T-cell (primary cell): ENCODE measurements at regions not wholly inside any gene's neighbourhood (a gene's known extent, or its start where the extent isn't known, plus 50 kb on each side); places are given as distances from the start of the nearest gene placed in this dataset.

Experiments used
- ATAC-seq, 4 experiments: fragments of 200-7000 bp in 3 of 4; fragments of 150-1000 bp in 1 of 4; cut with Tn5 transposase; replicated peaks in 1 of 4; 1 replicate in 3 of 4; 2 replicates in 1 of 4; pipeline ENCODE4 v1.10.0; 2021; ENCODE audit warnings: moderate library complexity in 3 of 4, mild to moderate bottlenecking in 2 of 4, moderate number of reproducible peaks in 1 of 4
- CTCF ChIA-PET, 2 donors: fragments of 300-600 bp; sonication (Branson Sonifier 250); formaldehyde crosslinking; loops; one replicate each; lab custom pipeline; 2022; ENCODE audit warnings: antibody characterized with exemption in 2 of 2; lab: Charles Lee
- POLR2A ChIA-PET, 2 donors: fragments of 300-600 bp; sonication (Branson Sonifier 250); formaldehyde crosslinking; loops; one replicate each; lab custom pipeline; 2022; ENCODE audit warnings: antibody characterized with exemption in 2 of 2; lab: Charles Lee
- DNase-seq, 35 experiments: peaks; one replicate each; pipeline versions ENCODE4 v3.0.0 to v3.0.0-alpha.2; 2013 to 2023
- H3K27ac ChIP-seq: one replicate; pipeline ENCODE4 v1.5.1; 2013; ENCODE audit warnings: low read length
- H3K27me3 ChIP-seq, 2 experiments: replicated peaks in 1 of 2; 1 replicate in 1 of 2; 2 replicates in 1 of 2; pipeline versions ENCODE4 v1.6.1 to v1.7.0; 2013; ENCODE audit warnings: low read length in 1 of 2, mixed read lengths in 1 of 2; ENCODE audit not compliant: control insufficient read depth in 2 of 2, insufficient read depth in 2 of 2; ENCODE audit errors: extremely low read depth in 1 of 2
- H3K36me3 ChIP-seq, 2 donors: 1 replicate in 1 of 2; 2 replicates in 1 of 2; pipeline versions ENCODE4 v1.6.1 to v1.7.0; 2013; ENCODE audit warnings: low read length in 1 of 2; ENCODE audit not compliant: control insufficient read depth in 2 of 2, insufficient read depth in 1 of 2; ENCODE audit errors: extremely low read depth in 1 of 2
- H3K4me1 ChIP-seq, 2 experiments: 1 replicate in 1 of 2; 2 replicates in 1 of 2; pipeline versions ENCODE4 v1.6.1 to v1.7.0; 2013; ENCODE audit warnings: low read length in 2 of 2, mixed read lengths in 1 of 2; ENCODE audit not compliant: insufficient read depth in 2 of 2, control insufficient read depth in 1 of 2; ENCODE audit errors: extremely low read depth in 1 of 2
- H3K4me3 ChIP-seq, 2 donors: 1 replicate in 1 of 2; 2 replicates in 1 of 2; pipeline versions ENCODE4 v1.5.1 to v1.7.0; 2013; ENCODE audit warnings: mild to moderate bottlenecking in 2 of 2, low read length in 1 of 2, moderate library complexity in 1 of 2; ENCODE audit not compliant: control insufficient read depth in 1 of 2; ENCODE audit errors: extremely low read depth in 1 of 2
- H3K9me3 ChIP-seq: 2 replicates; pipeline ENCODE4 v1.7.0; 2013
- H3K27ac Mint-ChIP-seq, 2 donors: one replicate each; pipeline ENCODE4 v1.8.0; 2020 to 2021; ENCODE audit warnings: mild to moderate bottlenecking in 2 of 2, mixed read lengths in 2 of 2
- H3K27me3 Mint-ChIP-seq, 2 donors: one replicate each; pipeline ENCODE4 v1.8.0; 2021 to 2022; ENCODE audit warnings: mixed read lengths in 2 of 2
- H3K36me3 Mint-ChIP-seq: one replicate; pipeline ENCODE4 v1.8.0; 2021; ENCODE audit warnings: mixed read lengths
- H3K4me1 Mint-ChIP-seq, 3 donors: one replicate each; pipeline ENCODE4 v1.8.0; 2020 to 2022; ENCODE audit warnings: mixed read lengths in 3 of 3, mild to moderate bottlenecking in 1 of 3
- H3K4me3 Mint-ChIP-seq, 3 donors: one replicate each; pipeline ENCODE4 v1.8.0; 2020 to 2022; ENCODE audit warnings: mild to moderate bottlenecking in 3 of 3, mixed read lengths in 3 of 3, moderate library complexity in 3 of 3
- H3K9me3 Mint-ChIP-seq, 3 donors: one replicate each; pipeline ENCODE4 v1.8.0; 2020 to 2022; ENCODE audit warnings: mixed read lengths in 3 of 3
- WGBS: methylation state at CpG from one replicate; pipeline ENCODE4 v1.1.5; 2013; ENCODE audit warnings: missing lambda C conversion rate; ENCODE audit not compliant: insufficient coverage; 5-methylcytosine and 5-hydroxymethylcytosine counted together

DNA sequence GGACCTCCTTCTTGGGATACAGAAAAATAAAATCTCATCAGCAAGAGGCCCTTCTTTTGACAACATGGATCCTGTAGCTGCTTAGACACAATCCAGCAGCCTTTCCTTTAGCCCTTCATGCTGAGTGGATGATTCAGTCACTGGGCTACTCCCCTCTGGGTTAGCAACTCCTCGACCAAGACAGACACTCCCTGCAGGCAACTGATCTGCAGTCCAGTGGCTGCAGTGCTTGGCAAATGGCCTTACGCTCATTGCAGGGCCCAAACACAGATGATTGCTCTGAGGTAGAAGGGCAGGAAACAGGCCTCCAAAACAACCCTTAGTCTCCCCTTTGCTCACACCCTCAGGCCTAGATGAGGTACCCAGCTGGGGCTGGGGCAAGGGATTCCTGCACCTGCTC is 73.2 kb upstream of the OPCML start:
- 40% methylated on average over 2 of the region's 2 CpGs for WGBS
- H3K4me3 Mint-ChIP-seq = no peak overlapping the region
- Histone ChIP-seq H3K9me3 (no peaks in the 10 kb centered on the region), H3K4me3 (no peak overlapping the region), H3K27me3 (peaks cover 0 to 5% of the 10 kb centered on the region in 2 experiments), H3K36me3 (no peaks in the 10 kb centered on the region), H3K4me1 (no peaks in the 10 kb centered on the region), H3K27ac (no peak overlapping the region)
- ChIA-PET CTCF (no interaction called here), POLR2A (no interaction called here)
- H3K27me3 Mint-ChIP-seq = peaks cover 0 to 5% of the 10 kb centered on the region in 2 donors
- no peak overlapping the region for H3K27ac Mint-ChIP-seq
- H3K36me3 Mint-ChIP-seq = no peaks in the 10 kb centered on the region
- DNase-seq = no peak
- peaks cover 8 to 13% (median 10%) of the 10 kb centered on the region in 3 donors for H3K9me3 Mint-ChIP-seq
- ATAC-seq = no peak
- H3K4me1 Mint-ChIP-seq = no peaks in the 10 kb centered on the region

- Mint-ChIP-seq H3K27ac (no peak overlapping the region), H3K9me3 (peaks cover 0 to 5% (median 4%) of the 10 kb centered on the region in 3 donors)
These were observed 69.3 kb upstream of the OPCML start for GRCh38 chr11:133601641-133602040.

DNA sequence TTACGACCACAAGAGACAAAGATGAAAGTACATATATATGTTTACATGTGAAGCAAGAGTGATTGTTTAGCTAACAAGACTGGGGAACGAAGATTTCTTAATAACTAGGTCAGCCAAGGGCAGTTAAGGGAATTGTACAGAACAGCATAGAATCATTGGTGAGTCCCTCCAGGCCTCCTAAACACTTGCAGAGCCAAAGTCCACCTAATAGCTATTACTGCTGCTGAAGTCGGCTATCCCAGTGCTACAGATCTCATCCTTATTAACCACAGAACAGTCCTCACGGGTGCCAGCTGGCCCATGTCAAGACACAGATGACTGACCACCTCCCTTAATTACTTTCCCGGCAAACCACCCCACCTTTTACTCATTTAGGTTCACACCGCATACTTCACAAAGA is 68.5 kb upstream of the OPCML start:
- Histone ChIP-seq H3K4me1 (no peaks in the 10 kb centered on the region), H3K27me3 (peaks cover 0 to 2% of the 10 kb centered on the region in 2 experiments), H3K27ac (no peak overlapping the region), H3K36me3 (no peaks in the 10 kb centered on the region), H3K9me3 (no peaks in the 10 kb centered on the region), H3K4me3 (no peak overlapping the region)
- Mint-ChIP-seq H3K36me3 (no peaks in the 10 kb centered on the region), H3K4me3 (no peak overlapping the region), H3K27ac (no peak overlapping the region), H3K9me3 (peaks cover 3 to 8% (median 4%) of the 10 kb centered on the region in 3 donors), H3K4me1 (no peaks in the 10 kb centered on the region), H3K27me3 (peaks cover 0 to 12% of the 10 kb centered on the region in 2 donors)
- 31% methylated on average over 3 of the region's 6 CpGs for WGBS
- ChIA-PET CTCF (no interaction called here), POLR2A (no interaction called here)
- DNase-seq = no peak
- ATAC-seq = no peak

More at GRCh38 chr11:133601641-133602040, 69.3 kb upstream of the OPCML start:
- Histone ChIP-seq H3K4me1 (no peaks in the 10 kb centered on the region), H3K27me3 (peaks cover 0 to 2% of the 10 kb centered on the region in 2 experiments), H3K27ac (no peak overlapping the region), H3K36me3 (no peaks in the 10 kb centered on the region), H3K4me3 (no peak overlapping the region), H3K9me3 (no peaks in the 10 kb centered on the region)
- CTCF ChIA-PET = no interaction called here
- Mint-ChIP-seq H3K36me3 (no peaks in the 10 kb centered on the region), H3K4me1 (no peaks in the 10 kb centered on the region), H3K4me3 (no peak overlapping the region), H3K27me3 (peaks cover 0 to 8% of the 10 kb centered on the region in 2 donors)
- ATAC-seq = no peak
- no peak for DNase-seq
- POLR2A ChIA-PET = no interaction called here
- 69% methylated on average over 2 of the region's 3 CpGs for WGBS

DNA sequence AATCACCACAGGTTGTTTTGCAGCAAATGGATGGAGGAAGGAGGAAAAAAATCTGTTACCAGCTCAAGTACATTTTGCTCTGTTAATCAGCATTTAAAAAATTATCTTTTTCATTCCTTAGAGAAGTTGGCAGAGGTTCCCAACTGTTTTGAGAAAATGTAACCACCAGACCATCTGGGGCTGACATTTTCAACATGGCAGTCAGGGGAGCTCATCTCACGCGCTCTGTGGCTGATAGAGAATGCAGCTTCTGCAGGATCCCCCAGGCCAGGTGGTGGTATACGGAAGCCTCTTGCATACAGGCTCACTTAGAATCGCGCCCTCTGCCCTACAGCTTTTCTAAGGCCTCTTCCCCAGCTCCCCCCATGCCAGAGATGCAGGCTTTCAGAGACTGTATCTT is 68.0 kb upstream of the OPCML start:
- no peaks in the 10 kb centered on the region for H3K4me1 Mint-ChIP-seq
- ATAC-seq (no peak), DNase-seq (no peak)
- ChIA-PET CTCF (no interaction called here), POLR2A (no interaction called here)
- no peaks in the 10 kb centered on the region for H3K4me1 ChIP-seq
- no CpG with 5 or more reads among the region's 5 CpGs for WGBS
- H3K27ac Mint-ChIP-seq = no peak overlapping the region
- H3K9me3 Mint-ChIP-seq = peaks cover 3 to 8% (median 4%) of the 10 kb centered on the region in 3 donors
- H3K27me3 ChIP-seq = no peaks in the 10 kb centered on the region
- no peaks in the 10 kb centered on the region for H3K9me3 ChIP-seq
- no peak overlapping the region for H3K4me3 Mint-ChIP-seq
- no peak overlapping the region for H3K4me3 ChIP-seq
- H3K36me3 Mint-ChIP-seq = no peaks in the 10 kb centered on the region
- no peak overlapping the region for H3K27ac ChIP-seq
- H3K36me3 ChIP-seq = no peaks in the 10 kb centered on the region
- peaks cover 0 to 12% of the 10 kb centered on the region in 2 donors for H3K27me3 Mint-ChIP-seq

- H3K4me1 ChIP-seq = no peaks in the 10 kb centered on the region
- no peaks in the 10 kb centered on the region for H3K27me3 ChIP-seq
- Mint-ChIP-seq H3K4me1 (no peaks in the 10 kb centered on the region), H3K9me3 (peaks cover 3 to 14% (median 4%) of the 10 kb centered on the region in 3 donors), H3K4me3 (no peak overlapping the region), H3K27ac (no peak overlapping the region), H3K27me3 (peaks cover 0 to 12% of the 10 kb centered on the region in 2 donors), H3K36me3 (no peaks in the 10 kb centered on the region)
- no peaks in the 10 kb centered on the region for H3K36me3 ChIP-seq
- CTCF ChIA-PET = no interaction called here
- DNase-seq (no peak), ATAC-seq (no peak)
- H3K27ac ChIP-seq = no peak overlapping the region
- no peak overlapping the region for H3K4me3 ChIP-seq
- WGBS = no CpG with 5 or more reads among the region's 3 CpGs
- POLR2A ChIA-PET = interaction anchor here in 1 of 2 donors (0.6 kb wide), 1 partner anchor 14 kb away, joined by 3 read pairs; no protein-coding TSS in a partner anchor
- no peaks in the 10 kb centered on the region for H3K9me3 ChIP-seq
These were observed 66.6 kb upstream of the OPCML start for GRCh38 chr11:133598906-133599305.

DNA sequence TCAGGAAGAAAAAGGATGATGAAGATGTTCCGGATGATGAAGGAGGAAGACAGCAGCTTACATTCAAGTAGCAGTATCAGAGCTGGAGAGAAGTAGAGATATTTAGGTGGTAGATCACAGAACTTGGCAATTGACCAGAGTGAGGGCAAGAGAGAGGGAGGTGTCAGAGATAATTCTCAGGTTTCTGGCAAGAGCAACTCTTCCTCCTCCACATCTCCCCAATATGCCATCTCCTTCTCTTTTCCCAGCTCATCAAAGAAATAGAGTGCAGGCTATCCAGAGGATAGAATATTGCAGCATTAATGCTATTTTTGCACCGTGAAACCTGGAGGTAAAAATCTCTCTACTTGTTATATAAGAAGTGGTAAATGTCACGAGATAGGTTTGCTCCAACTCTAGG is 64.9 kb upstream of the OPCML start:
- CTCF ChIA-PET = no interaction called here

More for the DNA sequence above, 64.9 kb upstream of the OPCML start:
- DNase-seq (no peak), ATAC-seq (no peak)
- POLR2A ChIA-PET = no interaction called here
- peaks cover 3 to 15% (median 10%) of the 10 kb centered on the region in 3 donors for H3K9me3 Mint-ChIP-seq
- no peak overlapping the region for H3K27ac ChIP-seq
- H3K36me3 Mint-ChIP-seq = no peaks in the 10 kb centered on the region
- no peaks in the 10 kb centered on the region for H3K4me1 Mint-ChIP-seq
- no peak overlapping the region for H3K4me3 Mint-ChIP-seq
- H3K36me3 ChIP-seq = no peaks in the 10 kb centered on the region
- H3K27ac Mint-ChIP-seq = no peak overlapping the region
- 89% methylated on average over 1 of the region's 3 CpGs for WGBS
- H3K9me3 ChIP-seq = no peaks in the 10 kb centered on the region
- no peaks in the 10 kb centered on the region for H3K27me3 ChIP-seq
- no peak overlapping the region for H3K4me3 ChIP-seq
- H3K27me3 Mint-ChIP-seq = peaks cover 0 to 12% of the 10 kb centered on the region in 2 donors
- no peaks in the 10 kb centered on the region for H3K4me1 ChIP-seq
